ENCODE measurements at regions not wholly inside any gene's neighbourhood (a gene's known extent, or its start where the extent isn't known, plus 50 kb on each side); places are given as distances from the start of the nearest gene placed in this dataset.
A peak's percentile ranks its signal among the peaks of the same experiment; 100 is the strongest.

- no peak for DNase-seq (ENCODE audit: low spot score)
These were observed 1995.7 kb upstream of the AGA start for GRCh38 chr4:179437962-179438361.

- DNase-seq (ENCODE audit: low spot score), result no peak
These were observed 1999.4 kb upstream of the AGA start for GRCh38 chr4:179441596-179441995.

- no peak for DNase-seq (ENCODE audit: low spot score)
These were observed 2005.1 kb upstream of the AGA start for GRCh38 chr4:179447308-179447707.

- DNase-seq (ENCODE audit: low spot score), result no peak
These were observed 2023.0 kb upstream of the AGA start for GRCh38 chr4:179465131-179465797.

GRCh38 chr4:179467878-179468277 lies 2025.6 kb upstream of the AGA start:
- DNase-seq (ENCODE audit: low spot score), result no peak

GRCh38 chr4:179472164-179472563 lies 2029.9 kb upstream of the AGA start:
- no peak for DNase-seq (ENCODE audit: low spot score)

- DNase-seq (ENCODE audit: low spot score), result no peak
These were observed 2036.4 kb upstream of the AGA start for GRCh38 chr4:179478608-179479007.

- DNase-seq (ENCODE audit: low spot score), result peak; percentile 16
These were observed 2043.5 kb upstream of the AGA start for GRCh38 chr4:179485781-179486180.

GRCh38 chr4:179486570-179487335 lies 2044.5 kb upstream of the AGA start:
- no peak for DNase-seq (ENCODE audit: low spot score)

GRCh38 chr4:179492260-179493080 lies 2050.2 kb upstream of the AGA start:
- DNase-seq (ENCODE audit: low spot score), result no peak

GRCh38 chr4:179503976-179504375 lies 2061.7 kb upstream of the AGA start:
- DNase-seq (ENCODE audit: low spot score), result no peak

- DNase-seq (ENCODE audit: low spot score), result no peak
These were observed 2067.3 kb upstream of the AGA start for GRCh38 chr4:179509489-179509888.

- no peak for DNase-seq (ENCODE audit: low spot score)
These were observed 2079.7 kb upstream of the AGA start for GRCh38 chr4:179521952-179522351.

- peak; percentile 12 for DNase-seq (ENCODE audit: low spot score)
These were observed 2088.7 kb upstream of the AGA start for GRCh38 chr4:179530958-179531357.

GRCh38 chr4:179536694-179537093 lies 2094.5 kb upstream of the AGA start:
- DNase-seq (ENCODE audit: low spot score), result no peak

GRCh38 chr4:179539641-179540040 lies 2097.4 kb upstream of the AGA start:
- DNase-seq (ENCODE audit: low spot score), result no peak

- DNase-seq (ENCODE audit: low spot score), result no peak
These were observed 2101.5 kb upstream of the AGA start for GRCh38 chr4:179543771-179544170.

- DNase-seq (ENCODE audit: low spot score), result no peak
These were observed 2102.3 kb upstream of the AGA start for GRCh38 chr4:179544496-179544895.

GRCh38 chr4:179552131-179552530 lies 2109.9 kb upstream of the AGA start:
- DNase-seq (ENCODE audit: low spot score), result no peak

GRCh38 chr4:179563741-179564140 lies 2121.5 kb upstream of the AGA start:
- no peak for DNase-seq (ENCODE audit: low spot score)

GRCh38 chr4:179569549-179569948 lies 2127.3 kb upstream of the AGA start:
- DNase-seq (ENCODE audit: low spot score), result no peak

- no peak for DNase-seq (ENCODE audit: low spot score)
These were observed 2140.1 kb upstream of the AGA start for GRCh38 chr4:179582164-179582905.
